ENCODE measurements at regions not wholly inside any gene's neighbourhood (a gene's known extent, or its start where the extent isn't known, plus 50 kb on each side); places are given as distances from the start of the nearest gene placed in this dataset.

GRCh38 chr1:87791931-87792740 is 463.5 kb downstream of the LMO4 start:
- TF ChIP-seq CTCF (IDR thresholded peaks at IDR 0.05): no peak
- H3K27me3 ChIP-seq (ENCODE audit: control insufficient read depth in 2 of 2, insufficient read depth in 2 of 2, low read length in 2 of 2): no peaks in the 10 kb centered on the region
- no peaks in the 10 kb centered on the region for H3K4me1 ChIP-seq (ENCODE audit: control insufficient read depth in 1 of 2, insufficient read depth in 2 of 2, low read length in 2 of 2)
- Mint-ChIP-seq H3K9me3 (no peaks in the 10 kb centered on the region), H3K27ac (no peak overlapping the region), H3K27me3 (ENCODE audit: low read depth in 3 of 3) (peaks cover 0 to 3% (median 0%) of the 10 kb centered on the region in 3 donors), H3K4me3 (no peak overlapping the region), H3K4me1 (no peaks in the 10 kb centered on the region), H3K36me3 (no peaks in the 10 kb centered on the region)
- H3K9me3 ChIP-seq (replicated peaks in 1 of 2; ENCODE audit: control insufficient read depth in 1 of 2, insufficient read depth in 1 of 2, low read length in 2 of 2): no peaks in the 10 kb centered on the region
- H4K20me1 ChIP-seq (ENCODE audit: insufficient read depth, low read length): no peaks in the 10 kb centered on the region
- H2AFZ ChIP-seq (ENCODE audit: insufficient read depth, low read depth, low read length, poor library complexity, severe bottlenecking): no peak overlapping the region
- no peak overlapping the region for H3K27ac ChIP-seq (ENCODE audit: low read depth in 1 of 2, low read length in 2 of 2)
- H3K36me3 ChIP-seq (replicated peaks in 1 of 2; ENCODE audit: control insufficient read depth in 1 of 2, insufficient read depth in 2 of 2, low read length in 2 of 2): no peaks in the 10 kb centered on the region
- no peak overlapping the region for H3K4me2 ChIP-seq (replicated peaks; ENCODE audit: extremely low read depth, low read length, poor library complexity, severe bottlenecking)
- intact Hi-C loops (cut with micrococcal nuclease): no loop called here
- H3K4me3 ChIP-seq (replicated peaks in 1 of 3; ENCODE audit: low read depth in 2 of 3, low read length in 3 of 3): no peak overlapping the region
- H3K9ac ChIP-seq (ENCODE audit: insufficient read depth, low read length, poor library complexity, severe bottlenecking): no peak overlapping the region
- 65% methylated on average over 2 of the region's 3 CpGs for WGBS (ENCODE audit: insufficient coverage)
- DNase-seq: peak in 1 of 3 donors; percentile 3
- H3K79me2 ChIP-seq (ENCODE audit: insufficient read depth, low read length): no peaks in the 10 kb centered on the region

DNA sequence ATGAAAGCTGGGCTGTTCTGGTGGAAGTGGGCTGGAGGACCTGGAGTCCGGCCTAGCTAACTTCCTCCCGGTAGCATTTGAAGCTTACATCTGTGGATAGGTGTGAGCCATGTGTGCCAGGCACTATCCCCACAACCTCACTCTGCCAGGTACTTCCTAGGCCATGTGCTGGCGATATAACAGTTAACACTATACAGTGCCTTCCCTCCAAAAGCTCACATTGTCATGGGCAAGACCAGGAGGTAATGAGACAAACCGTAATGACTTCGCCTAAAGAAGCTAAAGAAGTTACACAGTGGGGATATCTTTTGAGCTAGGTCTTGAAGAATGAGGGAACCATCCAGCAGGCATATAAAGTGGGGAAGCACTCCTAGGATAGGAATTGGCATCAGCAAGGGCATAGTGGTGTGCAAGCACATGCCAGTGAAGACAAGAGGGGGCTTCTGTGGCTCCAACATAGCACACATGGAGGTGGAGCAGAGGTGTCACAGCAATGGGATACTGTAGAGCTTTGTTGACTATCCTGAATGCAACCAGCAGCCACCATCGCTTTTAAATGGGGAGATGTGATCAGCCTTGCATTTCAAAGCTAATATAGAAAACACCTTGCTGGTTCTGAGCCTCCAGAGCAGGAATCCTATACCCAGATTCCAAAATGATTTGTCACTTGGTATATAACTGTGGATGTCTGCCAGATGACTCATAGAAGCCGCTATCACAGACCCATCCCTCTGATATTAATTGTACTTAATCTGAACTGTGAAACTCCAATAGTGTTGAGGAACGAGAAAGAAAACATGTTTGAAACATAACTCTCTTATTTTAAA is 466.3 kb downstream of the LMO4 start:
- Histone ChIP-seq H3K4me1 (ENCODE audit: control insufficient read depth in 1 of 2, insufficient read depth in 2 of 2, low read length in 2 of 2) (no peaks in the 10 kb centered on the region), H3K36me3 (replicated peaks in 1 of 2; ENCODE audit: control insufficient read depth in 1 of 2, insufficient read depth in 2 of 2, low read length in 2 of 2) (no peaks in the 10 kb centered on the region), H2AFZ (ENCODE audit: insufficient read depth, low read depth, low read length, poor library complexity, severe bottlenecking) (no peak overlapping the region), H3K27ac (ENCODE audit: low read depth in 1 of 2, low read length in 2 of 2) (no peak overlapping the region), H3K4me3 (replicated peaks in 1 of 3; ENCODE audit: low read depth in 2 of 3, low read length in 3 of 3) (no peak overlapping the region), H3K9me3 (replicated peaks in 1 of 2; ENCODE audit: control insufficient read depth in 1 of 2, insufficient read depth in 1 of 2, low read length in 2 of 2) (no peaks in the 10 kb centered on the region), H3K79me2 (ENCODE audit: insufficient read depth, low read length) (no peaks in the 10 kb centered on the region), H3K4me2 (replicated peaks; ENCODE audit: extremely low read depth, low read length, poor library complexity, severe bottlenecking) (no peak overlapping the region), H3K27me3 (ENCODE audit: control insufficient read depth in 2 of 2, insufficient read depth in 2 of 2, low read length in 2 of 2) (no peaks in the 10 kb centered on the region), H4K20me1 (ENCODE audit: insufficient read depth, low read length) (no peaks in the 10 kb centered on the region), H3K9ac (ENCODE audit: insufficient read depth, low read length, poor library complexity, severe bottlenecking) (no peak overlapping the region)
- no peak overlapping the region for H3K27ac Mint-ChIP-seq
- H3K9me3 Mint-ChIP-seq: no peaks in the 10 kb centered on the region
- no peaks in the 10 kb centered on the region for H3K4me1 Mint-ChIP-seq
- no peaks in the 10 kb centered on the region for H3K36me3 Mint-ChIP-seq
- H3K27me3 Mint-ChIP-seq (ENCODE audit: low read depth in 3 of 3): peaks cover 0 to 3% (median 0%) of the 10 kb centered on the region in 3 donors
- no peak overlapping the region for H3K4me3 Mint-ChIP-seq
- DNase-seq: no peak
- intact Hi-C loops (cut with micrococcal nuclease): no loop called here
- TF ChIP-seq CTCF (IDR thresholded peaks at IDR 0.05): no peak
- WGBS (ENCODE audit: insufficient coverage): 100% methylated on average over 2 of the region's 8 CpGs

Measured in CD14-positive monocyte (primary cell).